B cell (primary cell): ENCODE measurements at regions not wholly inside any gene's neighbourhood (a gene's known extent, or its start where the extent isn't known, plus 50 kb on each side); places are given as distances from the start of the nearest gene placed in this dataset.

ENCODE experiments used
- CTCF ChIP-seq: fragments of 200-600 bp; IDR thresholded peaks from one replicate; pipeline ENCODE4 v1.8.0; 2022; ENCODE audit warnings: antibody characterized with exemption, mild to moderate bottlenecking
- EZH2 ChIP-seq: IDR thresholded peaks from 2 replicates; pipeline ENCODE4 v1.6.1; 2012; ENCODE audit warnings: borderline replicate concordance, low read depth, mild to moderate bottlenecking, moderate library complexity, low read length; ENCODE audit not compliant: insufficient read depth, poor library complexity, severe bottlenecking

GRCh38 chr9:28329323-28329722, 756.0 kb upstream of the C9orf72 start:
- TF ChIP-seq CTCF (no peak), EZH2 (no peak)
